ENCODE measurements at regions not wholly inside any gene's neighbourhood (a gene's known extent, or its start where the extent isn't known, plus 50 kb on each side); places are given as distances from the start of the nearest gene placed in this dataset.
A peak's percentile ranks its signal among the peaks of the same experiment; 100 is the strongest.

DNA sequence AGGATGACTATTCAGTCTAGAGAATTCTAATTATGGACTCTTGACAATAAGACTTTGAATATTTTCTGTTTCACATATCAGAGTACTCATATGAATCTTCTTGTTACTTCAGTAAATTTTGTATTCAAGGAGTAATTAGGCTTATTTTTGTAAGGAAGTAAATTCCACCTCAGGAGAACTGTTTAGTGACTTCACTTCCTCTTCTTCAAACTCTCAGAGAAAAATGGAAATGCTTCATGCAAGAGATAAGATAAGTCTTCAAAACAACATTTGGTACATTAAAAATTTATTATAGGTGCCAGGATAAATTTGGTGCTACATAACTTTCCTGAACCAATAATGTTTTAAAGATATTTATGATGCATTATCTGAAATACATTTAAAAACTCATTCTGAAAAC lies 1421.9 kb downstream of the PCDH7 start:
- in situ Hi-C loops (cut with HindIII; ENCODE audit: low sequenced_read_pairs), result no loop called here
- TF ChIP-seq CTCF (IDR thresholded peaks at IDR 0.05; ENCODE audit: low read depth, low read length), result no peak
- peak; percentile 5 for DNase-seq (ENCODE audit: low read depth, low spot score)
- no peak overlapping the region for H3K4me3 ChIP-seq (ENCODE audit: low read depth, low read length)

- no peak overlapping the region for H3K4me3 ChIP-seq (ENCODE audit: low read depth, low read length)
- in situ Hi-C loops (cut with HindIII; ENCODE audit: low sequenced_read_pairs), result no loop called here
- TF ChIP-seq CTCF (IDR thresholded peaks at IDR 0.05; ENCODE audit: low read depth, low read length), result no peak
- DNase-seq (ENCODE audit: low read depth, low spot score), result no peak
Observed at GRCh38 chr4:32145987-32146386, 1425.8 kb downstream of the PCDH7 start.

- DNase-seq (ENCODE audit: low read depth, low spot score), result no peak
- no peak for TF ChIP-seq CTCF (IDR thresholded peaks at IDR 0.05; ENCODE audit: low read depth, low read length)
- in situ Hi-C loops (cut with HindIII; ENCODE audit: low sequenced_read_pairs), result no loop called here
- H3K4me3 ChIP-seq (ENCODE audit: low read depth, low read length), result no peak overlapping the region
Observed at GRCh38 chr4:32147446-32148085, 1427.4 kb downstream of the PCDH7 start.

- TF ChIP-seq CTCF (IDR thresholded peaks at IDR 0.05; ENCODE audit: low read depth, low read length), result no peak
- in situ Hi-C loops (cut with HindIII; ENCODE audit: low sequenced_read_pairs), result no loop called here
- DNase-seq (ENCODE audit: low read depth, low spot score), result peak; percentile 88
- no peak overlapping the region for H3K4me3 ChIP-seq (ENCODE audit: low read depth, low read length)
Observed at GRCh38 chr4:32148111-32148666, 1428.0 kb downstream of the PCDH7 start.

GRCh38 chr4:32158961-32159360 lies 1438.8 kb downstream of the PCDH7 start:
- in situ Hi-C loops (cut with HindIII; ENCODE audit: low sequenced_read_pairs), result no loop called here
- no peak for TF ChIP-seq CTCF (IDR thresholded peaks at IDR 0.05; ENCODE audit: low read depth, low read length)
- no peak for DNase-seq (ENCODE audit: low read depth, low spot score)
- no peak overlapping the region for H3K4me3 ChIP-seq (ENCODE audit: low read depth, low read length)

DNA sequence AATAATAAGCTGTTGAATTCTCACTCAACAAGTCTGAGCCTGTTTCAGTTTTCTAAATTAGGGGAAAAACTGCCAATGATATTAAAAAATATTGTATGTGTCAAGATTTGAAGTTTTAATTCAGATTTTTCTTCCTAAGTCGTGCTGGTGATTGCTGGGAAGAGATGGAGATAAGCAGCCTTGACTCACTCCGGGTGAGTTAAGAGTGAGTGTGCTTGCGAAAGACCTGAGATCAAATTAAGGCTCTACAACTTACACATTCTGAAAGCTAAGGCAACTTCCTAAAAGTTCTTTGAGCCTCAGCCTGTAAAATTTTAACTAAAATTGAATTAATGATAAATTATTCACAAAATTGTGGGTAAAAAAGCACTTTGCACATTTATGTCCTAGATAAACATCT lies 1441.2 kb downstream of the PCDH7 start:
- peak; percentile 25 for DNase-seq (ENCODE audit: low read depth, low spot score)
- in situ Hi-C loops (cut with HindIII; ENCODE audit: low sequenced_read_pairs), result no loop called here
- no peak for TF ChIP-seq CTCF (IDR thresholded peaks at IDR 0.05; ENCODE audit: low read depth, low read length)
- H3K4me3 ChIP-seq (ENCODE audit: low read depth, low read length), result no peak overlapping the region

Measured in astrocyte of the spinal cord (primary cell).